Lower leg skin (tissue), 4 donors: ENCODE measurements at regions not wholly inside any gene's neighbourhood (a gene's known extent, or its start where the extent isn't known, plus 50 kb on each side); places are given as distances from the start of the nearest gene placed in this dataset.
"Not testable (repeated sequence)": the region's sequence is repeated elsewhere in the genome, so short reads cannot be mapped to it uniquely, and the experiment has no call there.

Experiments used
- DNase-seq, 2 donors: peaks; one replicate each; pipeline ENCODE4 v3.0.0-alpha.2; 2019; ENCODE audit warnings: low spot score in 2 of 2
- H3K4me3 ChIP-seq: fragments of 200-600 bp; sonication (generic); 2 replicates; pipeline ENCODE4 v1.5.1; 2017; ENCODE audit warnings: mild to moderate bottlenecking, low read depth; ENCODE audit not compliant: poor library complexity, severe bottlenecking
- CTCF ChIP-seq, 3 donors: fragments of 450-650 bp; IDR thresholded peaks; one replicate each; pipeline ENCODE4 v1.5.1; 2016; ENCODE audit warnings: antibody characterized with exemption in 3 of 3, mild to moderate bottlenecking in 3 of 3, moderate library complexity in 2 of 3
- POLR2A ChIP-seq, 2 donors: fragments of 450-650 bp; IDR thresholded peaks; one replicate each; pipeline ENCODE4 v1.6.1; 2016 to 2017; ENCODE audit warnings: antibody characterized with exemption in 2 of 2, mild to moderate bottlenecking in 1 of 2, moderate library complexity in 1 of 2
- WGBS, 2 donors: methylation state at CpG; one replicate each; pipeline ENCODE4 v1.1.5; 2018; 5-methylcytosine and 5-hydroxymethylcytosine counted together
- intact Hi-C: fragments of 100-400 bp; cut with DNase I; formaldehyde crosslinking; loops from one replicate; pipeline ENCODE4 v1.15.0; 2023; ENCODE audit warnings: low total_unique reads

DNA sequence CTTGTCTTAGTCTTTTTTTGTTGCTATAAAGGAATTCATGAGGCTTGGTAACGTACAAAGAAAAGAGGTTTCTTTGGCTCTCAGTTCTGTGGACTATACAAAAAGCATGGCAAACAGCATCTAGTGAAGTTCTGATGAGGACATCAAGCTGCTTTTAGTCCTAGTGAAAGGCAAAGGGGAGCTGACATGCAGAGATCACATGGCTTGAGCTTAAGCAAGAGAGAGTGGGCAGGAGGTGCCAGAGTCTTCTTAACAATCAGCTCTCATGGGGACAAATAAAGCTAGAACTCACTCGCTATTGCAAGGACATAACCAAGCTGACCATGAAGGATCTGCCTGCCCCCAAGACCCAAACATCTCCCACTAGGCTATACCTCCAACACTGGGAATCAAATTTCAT is 1063.1 kb downstream of the PCDH7 start:
- no peak for TF ChIP-seq CTCF (IDR thresholded peaks at IDR 0.05)
- TF ChIP-seq POLR2A (IDR thresholded peaks at IDR 0.05): no peak
- no peak overlapping the region for H3K4me3 ChIP-seq
- intact Hi-C loops: no loop called here
- DNase-seq: no peak
- 87 to 88% methylated on average over 2 of the region's 2 CpGs for WGBS, 2 donors

- no peak overlapping the region for H3K4me3 ChIP-seq
- no peak for DNase-seq
- intact Hi-C loops: no loop called here
- WGBS, 2 donors: 54 to 57% methylated on average over 2 of the region's 2 CpGs
- TF ChIP-seq CTCF (IDR thresholded peaks at IDR 0.05) (no peak), POLR2A (IDR thresholded peaks at IDR 0.05) (no peak)
Measured at GRCh38 chr4:31784558-31784957, 1064.4 kb downstream of the PCDH7 start.

DNA sequence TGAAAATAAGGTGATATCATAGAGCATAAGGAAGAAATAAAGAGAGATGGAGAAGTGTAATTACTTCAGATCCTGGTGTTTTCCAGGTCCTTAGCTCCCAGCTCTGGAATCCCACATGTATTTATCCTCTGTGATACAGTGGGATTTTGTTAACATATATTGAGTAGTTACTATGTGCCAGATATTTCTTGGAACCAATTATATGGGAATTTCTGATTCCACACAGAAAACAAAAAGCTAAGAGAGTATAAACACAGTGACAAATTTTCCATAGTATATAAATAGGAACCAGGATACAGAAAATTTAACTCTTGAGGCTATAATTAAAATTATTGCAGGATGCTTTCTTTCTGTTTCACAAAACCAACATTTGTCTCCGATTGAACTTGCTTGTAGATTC is 1067.5 kb downstream of the PCDH7 start:
- no peak for DNase-seq
- intact Hi-C loops: no loop called here
- H3K4me3 ChIP-seq: no peak overlapping the region
- 52 to 60% methylated on average over 1 of the region's 1 CpG for WGBS, 2 donors
- no peak for TF ChIP-seq CTCF (IDR thresholded peaks at IDR 0.05)
- TF ChIP-seq POLR2A (IDR thresholded peaks at IDR 0.05): no peak

GRCh38 chr4:31788676-31789075 is 1068.5 kb downstream of the PCDH7 start:
- intact Hi-C loops: no loop called here
- DNase-seq: no peak
- 58 to 61% methylated on average over 2 of the region's 2 CpGs for WGBS, 2 donors
- no peak for TF ChIP-seq CTCF (IDR thresholded peaks at IDR 0.05)
- no peak for TF ChIP-seq POLR2A (IDR thresholded peaks at IDR 0.05)
- no peak overlapping the region for H3K4me3 ChIP-seq

DNA sequence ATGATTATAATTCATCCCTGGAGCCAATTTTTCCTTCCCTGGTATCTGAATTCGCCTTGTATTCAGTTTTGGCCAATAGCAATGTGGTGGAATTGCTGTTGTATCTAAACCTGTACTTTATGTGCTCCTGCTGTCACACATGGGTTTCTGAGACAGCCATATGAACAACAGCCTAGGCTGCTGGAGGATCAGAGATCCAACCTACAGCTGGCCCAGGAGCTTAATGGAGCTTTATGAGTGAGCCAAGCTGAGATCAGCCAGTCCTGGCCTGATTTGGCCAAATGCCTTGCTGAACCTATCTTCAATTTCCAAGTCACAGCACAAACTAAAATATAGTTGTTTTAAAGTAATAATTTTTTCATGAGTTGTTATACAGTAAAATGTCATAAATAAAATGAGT is 1071.5 kb downstream of the PCDH7 start:
- 57 to 65% methylated on average over 1 of the region's 1 CpG for WGBS, 2 donors
- no peak for TF ChIP-seq POLR2A (IDR thresholded peaks at IDR 0.05)
- no peak for TF ChIP-seq CTCF (IDR thresholded peaks at IDR 0.05)
- H3K4me3 ChIP-seq: no peak overlapping the region
- no peak for DNase-seq
- intact Hi-C loops: no loop called here

DNA sequence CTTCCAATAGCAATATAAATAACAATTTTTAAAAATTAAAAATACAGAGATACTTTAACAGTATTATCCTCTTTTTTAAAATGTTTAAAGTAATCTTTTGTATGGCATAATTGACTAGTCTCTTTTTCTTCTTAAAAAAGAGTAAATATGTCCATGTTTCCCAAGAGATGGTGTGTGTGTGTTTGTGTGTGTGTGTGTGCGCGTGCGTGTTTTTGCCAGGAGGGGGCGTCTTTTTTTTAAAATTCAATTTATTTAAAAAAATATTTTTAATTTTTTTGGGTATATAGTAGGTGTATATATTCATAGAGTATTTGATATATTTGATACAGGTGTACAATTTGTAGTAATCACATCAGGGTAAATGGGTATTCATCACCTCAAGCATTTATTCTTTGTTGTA is 1073.7 kb downstream of the PCDH7 start:
- TF ChIP-seq POLR2A (IDR thresholded peaks at IDR 0.05) (no peak), CTCF (IDR thresholded peaks at IDR 0.05) (no peak)
- 74% methylated on average over 4 of the region's 4 CpGs for WGBS, 2 donors
- H3K4me3 ChIP-seq: no peak overlapping the region
- intact Hi-C loops: no loop called here
- no peak for DNase-seq

GRCh38 chr4:31797052-31797451 is 1076.9 kb downstream of the PCDH7 start:
- intact Hi-C loops: not testable (repeated sequence)

More at GRCh38 chr4:31797052-31797451, 1076.9 kb downstream of the PCDH7 start:
- not testable (repeated sequence) for H3K4me3 ChIP-seq, DNase-seq
- WGBS, 2 donors: 95 to 96% methylated on average over 1 of the region's 1 CpG
